LHCN-M2 (cell line): ENCODE measurements at regions not wholly inside any gene's neighbourhood (a gene's known extent, or its start where the extent isn't known, plus 50 kb on each side); places are given as distances from the start of the nearest gene placed in this dataset.
"Not testable (repeated sequence)": the region's sequence is repeated elsewhere in the genome, so short reads cannot be mapped to it uniquely, and the experiment has no call there.

Experiments
- DNase-seq: peaks from one replicate; pipeline ENCODE4 v3.0.0-alpha.2; 2012; ENCODE audit warnings: low read depth

GRCh38 chr4:170805352-170805751 lies 715.6 kb upstream of the AADAT start:
- no peak for DNase-seq

GRCh38 chr4:170804930-170805329 lies 715.2 kb upstream of the AADAT start:
- DNase-seq, result no peak

GRCh38 chr4:170803492-170803891 lies 713.7 kb upstream of the AADAT start:
- no peak for DNase-seq

DNA sequence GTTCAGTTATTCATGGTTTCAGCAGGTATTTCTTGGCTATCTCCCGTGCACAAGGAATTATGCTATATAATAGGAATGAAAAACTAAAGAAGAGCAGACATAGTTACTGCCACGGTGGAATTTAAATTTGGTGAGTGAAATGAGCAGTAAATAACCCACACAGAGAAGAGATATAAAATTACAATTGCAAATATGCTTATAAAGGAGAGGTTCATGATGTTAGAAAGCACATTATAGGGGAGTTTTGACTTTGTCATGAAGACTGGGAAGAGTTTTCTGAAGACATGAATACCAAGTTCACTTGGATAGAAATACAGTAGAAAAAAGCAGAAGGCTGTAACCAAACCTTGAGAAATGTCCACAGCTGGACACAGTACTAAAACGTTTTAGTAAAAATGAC lies 712.0 kb upstream of the AADAT start:
- no peak for DNase-seq

DNA sequence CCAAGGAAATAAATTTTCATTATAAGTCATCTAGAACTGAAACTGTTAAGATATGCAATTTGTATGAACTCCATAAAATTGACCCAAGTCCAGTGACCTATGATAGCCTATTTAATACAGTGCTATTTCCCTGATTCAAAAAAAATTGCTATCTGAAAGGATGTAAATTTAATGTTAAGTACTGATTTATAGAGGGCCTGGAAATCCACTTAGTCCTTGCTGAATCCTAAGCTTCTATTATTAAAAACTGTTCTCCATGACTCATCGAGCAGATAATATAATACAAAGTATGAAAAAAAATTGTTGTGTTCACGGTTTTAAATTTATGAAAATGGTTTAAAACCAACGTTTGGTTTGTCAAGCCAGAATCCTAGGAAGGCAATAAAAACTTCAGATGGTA lies 704.8 kb upstream of the AADAT start:
- DNase-seq, result no peak

DNA sequence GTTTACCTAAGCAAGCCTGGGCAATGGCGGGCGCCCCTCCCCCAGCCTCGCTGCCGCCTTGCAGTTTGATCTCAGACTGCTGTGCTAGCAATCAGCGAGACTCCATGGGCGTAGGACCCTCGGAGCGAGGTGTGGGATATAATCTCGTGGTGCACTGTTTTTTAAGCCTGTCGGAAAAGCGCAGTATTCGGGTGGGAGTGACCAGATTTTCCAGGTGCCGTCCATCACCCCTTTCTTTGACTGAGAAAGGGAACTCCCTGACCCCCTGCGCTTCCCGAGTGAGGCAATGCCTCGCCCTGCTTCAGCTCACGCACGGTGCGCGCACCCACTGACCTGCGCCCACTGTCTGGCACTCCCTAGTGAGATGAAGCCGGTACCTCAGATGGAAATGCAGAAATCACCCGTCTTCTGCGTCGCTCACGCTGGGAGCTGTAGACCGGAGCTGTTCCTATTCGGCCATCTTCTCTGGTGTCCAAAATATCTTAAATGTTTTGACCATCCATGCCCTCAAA lies 698.8 kb upstream of the AADAT start:
- not testable (repeated sequence) for DNase-seq

DNA sequence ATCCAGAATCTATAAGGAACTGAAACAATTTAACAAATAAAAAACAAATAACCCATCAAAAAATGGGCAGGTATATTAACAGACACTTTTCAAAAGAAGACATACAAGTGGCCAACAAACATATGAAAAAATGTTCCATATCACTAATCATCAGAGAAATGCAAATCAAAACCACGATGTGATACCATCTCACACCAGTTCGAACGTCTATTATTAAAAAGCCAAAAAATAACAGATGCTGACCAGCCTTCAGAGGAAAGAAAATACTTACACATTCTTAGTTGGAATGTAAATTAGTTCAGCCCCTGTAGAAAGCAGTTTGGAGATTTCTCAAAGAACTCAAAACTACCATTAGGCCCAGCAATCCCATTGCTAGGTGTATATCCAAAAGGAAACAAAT lies 687.9 kb upstream of the AADAT start:
- DNase-seq, result no peak

DNA sequence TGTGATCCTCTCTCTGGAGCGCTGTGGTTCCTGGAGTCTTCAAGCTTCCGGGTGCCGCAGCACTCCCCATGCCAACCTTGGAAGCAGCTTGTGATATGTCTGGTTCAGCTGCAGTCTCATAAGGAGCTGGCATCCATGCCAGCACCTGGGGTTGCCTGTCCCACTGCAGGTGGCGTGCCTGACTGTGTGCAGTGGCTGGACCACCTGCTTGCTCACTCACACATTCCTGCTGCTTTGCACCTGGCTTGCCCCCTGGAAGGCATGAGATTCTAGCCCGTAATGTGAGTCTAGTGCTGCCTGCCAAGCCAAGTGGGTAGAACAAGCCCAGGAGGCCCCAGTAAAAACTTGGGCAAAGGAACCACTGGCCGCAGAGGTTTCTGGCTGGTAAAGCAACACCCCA lies 687.2 kb upstream of the AADAT start:
- DNase-seq, result no peak

- DNase-seq, result no peak
Measured at GRCh38 chr4:170775851-170776250, 686.1 kb upstream of the AADAT start.

DNA sequence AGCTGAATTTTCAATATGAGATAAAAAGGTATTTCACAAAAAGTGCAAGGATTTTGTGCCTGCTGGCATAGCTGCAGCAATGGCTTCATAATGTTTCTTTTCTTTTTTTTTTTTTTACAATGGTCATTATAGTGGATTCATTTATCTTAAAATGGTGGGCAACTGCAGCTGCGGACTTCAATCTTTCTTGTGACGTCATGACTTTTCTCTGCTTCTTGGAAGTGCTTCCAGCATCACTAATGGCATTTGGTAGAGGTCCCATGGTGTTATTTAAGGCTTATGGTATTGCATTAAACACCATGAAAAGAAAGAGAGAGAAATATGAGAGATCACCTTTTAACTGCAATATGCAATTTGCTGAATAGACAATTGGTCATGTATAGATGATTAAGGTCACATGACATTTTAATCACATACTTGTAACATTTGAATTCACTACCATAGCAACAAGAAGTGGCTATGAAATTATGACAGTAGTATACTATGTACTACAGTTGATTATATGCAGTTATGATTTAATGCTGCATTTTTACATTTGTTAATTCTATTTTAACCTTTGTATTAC lies 684.0 kb upstream of the AADAT start:
- no peak for DNase-seq

DNA sequence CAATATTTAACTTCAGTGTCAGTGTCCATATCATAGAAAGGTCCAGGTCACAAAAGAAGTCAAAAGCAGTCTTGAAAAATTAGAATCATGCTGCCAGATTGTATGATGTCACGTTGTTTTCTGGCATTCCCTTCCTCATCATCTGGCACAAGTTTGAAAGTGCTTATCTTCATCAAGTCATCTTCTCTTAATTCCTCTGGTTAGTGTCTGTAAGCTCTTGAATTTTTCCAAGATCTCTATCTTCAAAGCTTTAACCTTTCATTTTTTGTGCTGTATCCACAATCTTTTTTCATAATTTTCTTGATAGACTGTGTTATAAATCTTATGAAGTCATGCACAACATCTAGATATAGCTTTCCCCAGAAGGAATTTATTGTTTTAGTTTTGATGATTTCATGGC lies 682.7 kb upstream of the AADAT start:
- DNase-seq, result no peak

DNA sequence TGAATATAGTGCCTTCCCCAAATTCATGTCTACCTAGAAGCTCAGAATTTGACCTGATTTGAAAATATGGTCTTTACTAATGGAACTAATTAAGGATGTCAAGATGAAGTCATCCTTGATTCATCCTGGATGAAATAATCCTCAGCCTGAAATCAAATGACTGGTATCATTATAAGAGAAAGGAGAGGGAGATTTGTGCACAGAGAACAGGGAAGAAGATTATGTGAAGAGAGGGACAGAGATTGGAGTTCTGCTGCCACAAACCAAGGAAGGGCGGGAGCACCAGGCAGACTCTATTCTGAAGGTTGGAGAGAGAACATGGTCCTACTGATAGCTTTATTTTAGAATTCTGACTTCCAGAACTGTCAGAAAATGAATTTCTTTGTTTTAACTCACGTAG lies 680.9 kb upstream of the AADAT start:
- DNase-seq, result no peak

DNA sequence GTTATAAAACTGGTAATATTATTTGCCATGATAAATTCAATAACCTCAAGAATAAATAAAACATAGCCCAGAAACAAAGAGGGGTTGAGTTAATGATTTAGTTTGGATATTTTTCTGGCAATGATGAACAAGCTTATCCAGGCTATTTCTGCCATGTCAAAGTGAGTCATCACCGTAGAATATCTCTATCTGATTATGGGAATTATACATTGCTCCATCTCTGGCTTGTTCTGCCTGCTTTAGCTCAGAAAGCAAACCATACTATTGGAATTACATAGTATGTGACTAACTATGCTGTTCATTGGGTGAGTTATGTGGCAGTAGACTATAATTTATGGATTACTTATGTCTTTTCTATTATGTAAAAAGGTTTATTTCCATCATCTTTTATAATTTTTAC lies 680.1 kb upstream of the AADAT start:
- DNase-seq, result no peak

GRCh38 chr4:170758988-170759387 lies 669.2 kb upstream of the AADAT start:
- no peak for DNase-seq

DNA sequence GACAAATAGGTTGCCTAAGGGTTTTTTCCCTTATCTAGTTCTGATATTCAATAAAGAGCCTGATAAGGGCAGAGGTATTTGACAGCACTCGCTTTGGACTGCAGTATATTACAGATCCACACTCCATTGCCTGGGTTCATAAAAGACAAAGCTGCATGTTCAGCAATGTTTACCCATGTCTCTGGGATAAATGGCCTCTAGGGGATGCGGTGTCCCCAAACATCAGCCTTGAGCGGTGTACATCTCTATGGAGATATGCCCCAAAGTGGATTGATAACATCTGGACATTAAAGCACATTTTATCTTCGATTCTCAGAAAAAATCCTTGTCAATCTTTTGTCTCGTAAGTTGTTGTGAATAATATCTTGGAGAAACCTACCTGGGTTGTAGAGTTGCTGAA lies 660.8 kb upstream of the AADAT start:
- no peak for DNase-seq

DNA sequence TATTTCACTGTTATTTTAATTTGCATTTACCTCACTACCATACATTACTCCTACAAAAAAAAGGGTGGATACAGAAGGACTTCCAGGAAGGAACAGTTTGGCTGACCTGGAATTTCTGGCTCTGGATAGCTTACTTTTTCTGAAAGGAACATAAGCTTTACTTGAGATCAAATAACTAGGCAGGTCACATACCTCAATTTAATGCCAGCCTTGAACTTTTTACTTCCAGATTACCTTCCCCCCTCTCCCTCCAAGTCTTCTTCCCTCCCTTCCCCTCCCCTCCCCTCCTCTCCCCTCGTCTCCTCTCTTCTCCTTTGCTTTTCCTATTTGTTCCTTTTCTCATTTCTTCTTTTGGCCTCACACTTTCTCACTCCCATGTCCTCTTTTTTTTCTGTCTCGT lies 659.2 kb upstream of the AADAT start:
- DNase-seq, result no peak

DNA sequence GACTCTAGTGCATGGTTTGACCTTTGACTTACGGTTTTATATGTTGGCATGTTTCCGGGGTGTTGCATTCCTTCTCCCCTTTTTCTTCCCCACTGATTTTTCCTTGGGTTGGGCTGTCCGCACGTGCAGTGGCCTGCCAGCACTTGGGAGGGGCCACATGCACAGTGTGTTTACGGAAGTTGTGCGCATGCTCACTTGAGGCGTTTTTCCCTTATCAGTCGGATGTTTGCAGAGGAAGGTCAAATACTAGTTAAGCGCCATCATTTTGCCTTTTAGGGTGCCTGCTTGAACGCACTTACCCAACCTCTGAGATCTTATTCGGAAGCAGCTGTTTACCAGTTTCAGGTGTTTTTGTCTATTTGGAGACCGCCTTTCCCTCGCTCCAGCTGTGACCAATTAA lies 653.9 kb upstream of the AADAT start:
- no peak for DNase-seq

DNA sequence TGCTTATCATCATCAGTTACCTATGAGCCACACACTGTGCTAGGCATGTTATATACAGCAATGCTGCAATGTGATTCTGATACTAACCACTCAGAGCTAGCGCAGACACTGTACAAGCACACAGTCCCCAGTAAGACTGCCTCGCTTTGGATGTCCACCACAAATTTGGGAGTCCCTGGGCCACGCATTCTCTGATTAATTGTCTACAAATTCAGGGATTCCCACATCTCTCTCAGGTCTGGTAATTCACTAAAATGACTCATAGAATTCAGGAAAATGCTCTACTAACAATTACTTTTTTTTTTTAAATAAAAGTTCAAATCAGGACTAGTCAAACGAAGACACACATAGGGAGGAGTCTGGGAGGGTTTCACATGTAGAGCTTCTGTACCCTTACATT lies 652.1 kb upstream of the AADAT start:
- DNase-seq, result no peak

GRCh38 chr4:170736710-170737109 lies 647.0 kb upstream of the AADAT start:
- no peak for DNase-seq

- no peak for DNase-seq
Measured at GRCh38 chr4:170729897-170730296, 640.1 kb upstream of the AADAT start.

DNA sequence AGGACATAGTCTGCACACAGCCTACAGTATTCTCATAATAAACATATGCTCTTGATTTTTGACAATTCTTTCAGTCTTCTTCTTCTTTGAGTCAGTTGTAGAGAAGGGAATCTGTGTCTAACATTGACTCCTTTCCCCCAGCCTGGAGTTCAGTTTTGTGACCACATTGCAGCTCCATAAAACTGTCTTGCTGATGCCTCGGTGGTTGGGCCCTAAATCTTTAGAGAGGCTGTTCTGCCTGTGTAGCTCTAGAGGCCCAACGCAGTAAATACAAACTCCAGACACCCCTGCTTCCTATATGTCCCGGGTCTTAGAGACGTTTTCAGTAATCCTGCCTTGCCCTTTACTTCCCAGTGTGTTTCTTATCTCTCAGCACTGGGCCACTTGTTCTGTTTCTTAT lies 639.5 kb upstream of the AADAT start:
- DNase-seq, result no peak

DNA sequence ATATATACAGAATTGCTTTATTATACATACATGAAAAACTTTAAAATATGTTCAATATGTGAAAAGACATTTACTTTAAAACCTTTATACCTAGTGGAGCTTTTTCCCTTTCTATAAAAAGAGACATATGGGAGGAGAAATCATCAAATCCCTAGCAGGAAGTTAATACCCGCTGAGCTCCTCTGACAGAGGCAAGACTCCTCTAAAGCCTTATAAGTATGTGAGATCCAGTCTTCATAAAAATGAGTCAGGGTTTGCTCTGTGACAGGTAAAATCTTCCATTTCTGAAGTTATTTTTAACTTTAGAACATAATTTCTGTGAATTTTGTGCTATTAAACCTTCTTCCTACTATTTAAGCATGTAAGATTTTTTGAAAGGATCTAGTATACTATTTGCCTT lies 634.4 kb upstream of the AADAT start:
- DNase-seq, result no peak

GRCh38 chr4:170723171-170723570 lies 633.4 kb upstream of the AADAT start:
- no peak for DNase-seq

- DNase-seq, result no peak
Measured at GRCh38 chr4:170721812-170722373, 632.1 kb upstream of the AADAT start.
